Dermis blood vessel endothelial cell (primary cell): ENCODE measurements at regions not wholly inside any gene's neighbourhood (a gene's known extent, or its start where the extent isn't known, plus 50 kb on each side); places are given as distances from the start of the nearest gene placed in this dataset.
A peak's percentile ranks its signal among the peaks of the same experiment; 100 is the strongest.

Experiments
- DNase-seq: peaks from one replicate; pipeline ENCODE4 v3.0.0; 2010

DNA sequence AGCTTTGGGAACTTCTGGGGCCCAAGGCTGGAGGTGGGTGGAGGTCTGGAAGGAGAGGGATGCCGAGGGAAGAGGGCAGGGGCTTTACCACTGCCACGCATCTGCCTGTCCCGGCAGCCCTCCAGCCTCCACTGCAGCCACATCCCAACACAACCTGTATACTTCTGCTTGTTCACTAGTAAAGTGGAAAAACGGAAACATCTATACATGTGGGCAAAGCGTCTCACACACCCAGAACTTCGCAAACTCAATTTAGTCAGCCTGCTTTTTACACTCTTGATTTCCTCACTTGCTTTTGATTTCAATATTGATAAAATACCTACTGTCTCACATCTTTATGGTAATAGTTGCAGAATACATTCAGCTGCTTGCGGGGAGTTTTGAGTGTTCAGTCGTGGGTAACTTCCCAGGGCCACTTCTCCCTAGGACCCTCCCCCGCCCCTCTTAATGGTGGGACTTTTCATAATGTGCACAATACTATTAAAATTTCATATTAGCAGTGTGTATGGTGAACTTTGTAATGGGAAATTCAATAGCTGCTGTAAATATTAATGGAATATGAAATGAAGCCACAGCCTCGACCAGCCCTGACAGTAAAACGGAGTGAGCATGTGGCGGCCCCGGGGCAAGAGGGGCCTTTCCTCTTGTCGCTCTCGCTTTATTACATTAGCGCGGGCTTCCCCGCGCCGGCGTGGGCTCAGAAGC, 85.2 kb downstream of the NR2F2 start:
- DNase-seq, result no peak

- DNase-seq, result no peak
These were observed 85.9 kb downstream of the NR2F2 start for GRCh38 chr15:96416218-96416933.

GRCh38 chr15:96416934-96417759, 86.6 kb downstream of the NR2F2 start:
- peak; percentile 39 for DNase-seq

DNA sequence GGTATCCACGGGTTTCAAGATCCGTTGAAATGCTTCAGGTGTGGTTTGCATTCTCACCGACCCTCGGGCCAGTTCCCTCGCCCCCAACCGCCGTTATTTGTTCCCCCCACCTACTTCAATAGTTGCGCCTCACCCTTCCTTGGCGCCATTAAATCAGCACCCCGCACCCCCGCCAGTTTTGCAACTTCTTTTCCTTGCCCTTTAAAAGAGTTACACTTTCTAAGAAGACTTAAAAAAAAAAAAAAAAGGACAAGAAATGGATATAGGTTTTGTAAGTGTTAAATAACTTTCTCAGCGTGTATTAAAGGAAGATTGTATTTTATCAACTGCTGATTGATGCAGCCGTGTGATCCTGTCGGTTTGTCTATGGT, 87.2 kb downstream of the NR2F2 start:
- DNase-seq, result no peak

DNA sequence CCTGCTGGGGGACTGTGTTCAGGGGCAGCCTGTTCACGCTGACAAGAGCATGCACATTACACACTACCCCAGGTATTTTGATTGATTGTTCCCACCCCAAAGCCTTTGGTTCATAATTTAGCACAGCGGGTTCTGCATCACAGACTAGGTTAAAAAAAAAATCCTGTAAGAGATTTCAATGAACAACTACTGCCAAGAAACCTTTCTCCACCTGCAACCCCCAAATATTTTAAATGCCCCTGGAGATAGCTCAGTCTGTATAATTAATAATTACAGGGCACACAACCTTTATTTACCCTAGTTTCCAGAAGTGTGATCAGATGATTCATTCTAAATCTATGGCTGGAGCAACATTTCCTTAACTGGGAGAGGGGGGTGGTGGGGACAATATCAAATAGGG, 87.6 kb downstream of the NR2F2 start:
- DNase-seq, result no peak

DNA sequence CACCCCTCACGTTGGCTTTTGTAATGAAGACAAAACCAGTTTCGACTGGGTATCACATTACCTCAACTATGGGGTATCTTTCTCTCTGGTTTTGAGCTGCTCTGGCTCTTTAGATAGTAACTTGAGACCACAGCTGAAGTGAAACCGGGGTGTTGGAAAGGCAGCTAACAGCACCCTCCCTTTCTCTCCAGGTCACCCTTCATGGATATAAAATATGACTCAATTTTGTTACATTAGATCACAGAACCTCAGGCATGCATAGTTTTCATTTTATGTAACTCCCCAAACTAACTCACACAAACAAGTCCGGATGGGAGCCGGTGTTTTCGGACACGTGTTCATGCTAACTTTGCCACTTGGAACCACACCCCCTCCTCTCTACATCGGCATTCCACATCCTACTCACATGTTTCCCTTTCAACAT, 90.7 kb downstream of the NR2F2 start:
- DNase-seq, result no peak

- no peak for DNase-seq
These were observed 91.6 kb downstream of the NR2F2 start for GRCh38 chr15:96422125-96422524.

GRCh38 chr15:96424674-96425073, 94.2 kb downstream of the NR2F2 start:
- no peak for DNase-seq

DNA sequence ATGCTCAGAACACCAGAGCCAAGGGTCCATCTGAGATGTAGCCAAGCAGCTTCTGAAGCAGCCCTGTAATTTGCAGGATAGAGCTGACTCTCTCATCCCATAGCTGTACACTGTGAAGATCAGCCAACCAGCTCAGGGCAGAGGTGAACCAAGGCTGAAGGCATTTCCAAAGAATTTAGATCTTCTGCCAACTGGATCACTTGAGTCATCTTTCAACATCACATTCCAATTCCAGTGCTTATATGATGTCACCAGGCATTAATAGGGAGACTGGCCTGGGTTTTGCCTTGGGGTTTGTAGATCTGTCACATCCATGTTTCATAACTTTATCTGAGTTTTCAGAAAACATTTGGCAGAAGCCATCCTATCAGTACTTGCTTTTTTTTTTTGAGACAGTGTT, 98.2 kb downstream of the NR2F2 start:
- peak; percentile 66 for DNase-seq

- peak; percentile 27 for DNase-seq
These were observed 101.3 kb downstream of the NR2F2 start for GRCh38 chr15:96431786-96432185.

GRCh38 chr15:96435022-96435421, 104.5 kb downstream of the NR2F2 start:
- DNase-seq, result no peak

DNA sequence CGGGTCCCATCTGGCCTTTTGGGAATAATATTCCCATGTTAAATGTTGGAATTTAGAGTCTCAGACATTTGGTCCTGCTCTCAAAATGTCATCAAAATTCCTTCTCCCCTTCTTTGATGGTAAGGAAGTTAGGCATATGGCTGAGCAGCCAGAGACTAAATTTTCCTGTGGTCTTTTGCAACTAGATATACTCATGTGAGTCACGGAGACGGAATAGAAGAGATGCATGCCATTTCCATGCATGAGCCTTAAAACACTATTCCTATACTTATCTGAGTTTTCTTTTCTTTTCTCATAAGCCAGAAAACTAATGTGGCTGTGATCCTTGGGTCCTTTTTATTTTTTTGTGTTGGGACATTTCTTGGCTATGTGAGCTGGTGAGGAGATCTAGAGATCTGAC, 105.3 kb downstream of the NR2F2 start:
- no peak for DNase-seq

- no peak for DNase-seq
These were observed 110.5 kb downstream of the NR2F2 start for GRCh38 chr15:96440978-96441377.

GRCh38 chr15:96442076-96442475, 111.6 kb downstream of the NR2F2 start:
- DNase-seq, result no peak

GRCh38 chr15:96444865-96445264, 114.4 kb downstream of the NR2F2 start:
- DNase-seq, result no peak

DNA sequence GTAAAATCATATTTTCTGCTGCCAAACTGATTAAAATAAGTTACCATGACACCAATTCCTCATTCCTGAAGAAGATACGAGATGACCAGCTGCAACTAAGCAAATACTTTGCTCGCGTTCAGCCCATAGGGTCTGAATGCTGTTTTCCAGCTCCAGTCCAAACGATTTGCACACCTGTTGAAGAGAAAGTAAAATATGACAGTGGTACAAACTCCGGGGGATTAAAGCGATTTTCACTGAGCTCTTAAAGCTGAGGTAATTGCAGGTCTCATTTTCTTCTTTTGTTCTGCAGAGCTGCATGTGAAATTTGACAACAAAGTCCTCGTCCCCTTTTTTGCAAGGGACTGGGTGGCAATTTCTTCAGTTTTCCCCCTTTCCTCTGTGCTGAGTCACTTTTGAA, 118.4 kb downstream of the NR2F2 start:
- DNase-seq, result no peak

DNA sequence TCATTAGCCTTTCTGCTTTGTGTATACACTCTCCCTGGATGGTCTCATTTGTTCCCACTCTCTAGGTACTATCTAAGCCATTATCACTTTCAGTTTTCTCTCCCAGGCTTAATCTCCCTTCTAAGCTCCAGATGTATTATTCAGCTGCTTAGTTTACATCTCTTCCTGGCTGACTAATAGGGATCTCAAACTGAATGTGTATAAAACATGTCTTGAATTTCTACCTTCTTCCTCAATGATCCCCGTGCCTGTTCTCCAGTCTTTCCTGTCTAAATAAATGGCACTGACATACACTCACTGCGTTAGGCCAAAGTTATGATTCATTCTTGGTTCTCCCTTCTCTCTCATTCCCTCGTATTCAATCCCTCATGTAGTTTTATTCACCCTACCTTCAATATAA, 127.3 kb downstream of the NR2F2 start:
- DNase-seq, result peak; percentile 3

DNA sequence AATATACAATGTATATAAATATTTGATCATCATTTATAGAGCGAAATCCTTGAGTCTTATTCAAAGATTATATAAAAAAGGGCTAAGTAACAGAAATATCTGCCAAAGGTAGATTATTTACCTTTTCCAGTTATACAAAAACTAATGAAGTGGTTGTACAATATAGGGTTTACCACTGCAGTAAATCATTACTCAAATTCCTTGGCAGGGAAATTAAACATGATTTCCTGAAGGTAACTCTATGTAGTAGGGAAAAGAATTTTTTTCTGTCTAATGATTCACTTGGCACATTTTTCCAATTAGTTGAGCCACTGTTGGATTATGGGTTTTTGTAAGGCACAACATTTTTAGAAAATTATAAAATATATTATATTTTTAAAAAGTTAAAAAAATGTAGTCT, 129.6 kb downstream of the NR2F2 start:
- DNase-seq, result no peak

DNA sequence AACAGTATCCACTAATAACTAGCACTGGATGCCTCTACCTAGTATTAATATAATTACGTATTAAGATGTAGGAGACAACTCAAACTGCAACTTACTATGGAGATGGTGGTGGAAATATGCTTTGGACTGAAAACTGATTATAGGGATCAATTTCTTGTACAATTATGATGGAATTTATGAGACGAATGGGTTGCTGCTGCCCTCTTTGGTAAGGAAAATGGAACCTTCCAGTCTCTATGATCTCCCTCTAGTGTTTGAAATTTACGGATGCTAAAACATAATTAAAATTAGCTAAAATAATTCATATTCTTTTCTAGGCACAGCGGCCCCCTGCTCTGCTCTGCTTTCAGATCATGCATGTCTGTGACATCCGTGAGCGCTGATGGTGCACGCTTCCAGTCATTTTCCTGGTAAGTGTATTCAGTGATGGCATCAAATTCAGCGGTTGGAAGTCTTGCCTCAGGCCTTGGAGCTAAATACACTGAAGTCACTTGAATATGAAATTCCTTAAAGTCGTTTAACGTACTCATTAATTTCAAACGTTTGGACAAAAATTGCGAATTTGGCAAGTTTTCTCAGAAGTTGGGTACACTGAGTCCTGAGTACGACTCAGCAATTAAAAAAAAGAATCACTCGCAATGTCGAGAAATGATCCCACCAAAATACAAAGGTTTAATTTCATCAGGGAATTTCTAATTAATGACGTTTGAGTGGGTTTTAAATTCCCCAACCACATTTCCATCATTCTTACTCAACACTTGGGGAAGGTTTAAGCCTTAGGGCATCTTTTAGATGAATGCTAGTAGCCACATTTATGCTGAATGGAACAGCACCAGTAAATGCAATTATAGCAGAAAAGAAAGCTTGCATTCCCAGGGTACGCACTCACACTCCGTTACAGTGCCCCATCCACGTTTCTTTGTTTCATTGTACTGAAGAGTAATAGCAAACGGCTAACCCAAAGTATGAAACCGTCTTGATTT, 132.6 kb downstream of the NR2F2 start:
- DNase-seq, result peak; percentile 32

DNA sequence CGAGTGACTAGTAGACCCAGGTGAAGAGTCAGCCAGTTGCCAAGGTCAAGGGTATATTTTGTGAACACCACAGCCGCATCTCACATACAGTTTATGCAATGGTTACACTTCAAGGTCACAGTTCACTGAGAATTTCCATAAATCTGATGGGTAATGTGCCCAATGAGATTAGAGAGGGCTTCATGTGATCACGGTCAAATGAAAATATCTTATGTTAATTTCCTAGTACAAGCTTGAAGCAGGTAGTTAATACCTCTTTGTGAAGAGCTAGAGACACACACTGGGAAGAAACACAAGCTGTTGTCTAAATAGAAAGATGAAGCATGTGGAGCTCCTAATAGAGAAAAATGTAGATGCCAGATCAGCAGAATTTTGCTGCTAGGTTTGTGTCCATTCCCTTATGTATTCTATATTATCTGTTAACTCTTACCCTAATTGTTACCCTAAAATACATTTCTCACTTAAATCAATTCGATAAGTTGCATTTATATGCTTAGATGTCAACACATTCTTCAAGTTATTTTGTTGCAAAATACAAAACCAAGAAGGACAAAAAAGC, 136.0 kb downstream of the NR2F2 start:
- no peak for DNase-seq

GRCh38 chr15:96468036-96468435, 137.5 kb downstream of the NR2F2 start:
- DNase-seq, result no peak

DNA sequence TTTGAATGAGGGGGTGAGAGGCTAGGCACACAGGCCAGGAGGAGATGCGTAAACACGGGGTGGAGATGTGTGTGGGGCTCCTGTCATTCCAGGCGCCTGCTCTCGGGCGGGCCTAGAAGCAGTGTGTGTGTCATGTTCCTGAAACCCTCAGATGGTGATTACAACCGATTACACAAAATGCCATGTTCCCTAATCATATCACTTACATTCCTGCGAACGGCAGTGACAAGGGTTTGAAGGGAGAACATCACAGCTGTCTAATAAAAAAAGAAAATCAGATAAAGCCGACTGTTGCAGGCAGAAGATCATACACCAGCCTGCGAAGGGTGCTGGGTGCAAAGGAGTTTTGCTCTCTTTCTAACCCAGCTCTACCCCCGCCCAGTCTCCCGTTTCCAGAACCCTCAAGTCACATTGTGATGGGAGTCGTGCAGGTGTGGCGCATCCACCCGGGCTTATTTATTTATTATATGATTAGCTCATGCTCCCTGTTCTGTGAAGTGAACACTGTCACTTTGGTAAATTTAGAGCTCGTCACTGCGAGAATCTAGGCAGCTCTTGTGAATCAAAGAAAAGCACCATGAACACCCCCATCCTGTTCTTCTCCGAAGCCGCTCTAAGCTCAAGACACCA, 140.3 kb downstream of the NR2F2 start:
- no peak for DNase-seq
